ENCODE measurements at regions not wholly inside any gene's neighbourhood (a gene's known extent, or its start where the extent isn't known, plus 50 kb on each side); places are given as distances from the start of the nearest gene placed in this dataset.

- TF ChIP-seq CTCF (conservative IDR thresholded peaks at IDR 0.05 in 1 of 2, IDR thresholded peaks at IDR 0.05 in 1 of 2; ENCODE audit: extremely low read depth in 1 of 2, insufficient read depth in 1 of 2, low read depth in 1 of 2, low read length in 2 of 2): no peak
- no peak for TF ChIP-seq EZH2 (IDR thresholded peaks at IDR 0.05; ENCODE audit: borderline replicate concordance, low read length)
Measured at GRCh38 chr10:109040622-109041021, 882.7 kb downstream of the XPNPEP1 start.
